Left lung (tissue), 4 donors: ENCODE measurements at regions not wholly inside any gene's neighbourhood (a gene's known extent, or its start where the extent isn't known, plus 50 kb on each side); places are given as distances from the start of the nearest gene placed in this dataset.
"Not testable (repeated sequence)": the region's sequence is repeated elsewhere in the genome, so short reads cannot be mapped to it uniquely, and the experiment has no call there.

Experiments used
- ATAC-seq: fragments of 200-7000 bp; cut with Tn5 transposase; one replicate; pipeline ENCODE4 v1.9.1; 2020; ENCODE audit warnings: moderate library complexity
- DNase-seq, 4 donors: peaks; one replicate each; pipeline ENCODE4 v3.0.0-alpha.2; 2013 to 2020
- H3K27ac ChIP-seq, 2 donors: fragments of 200-600 bp; sonication (generic) in 1 of 2; one replicate each; pipeline versions ENCODE4 v1.5.0 to v1.8.0; 2020 to 2021
- H3K27me3 ChIP-seq, 2 donors: fragments of 200-600 bp; sonication (generic) in 1 of 2; one replicate each; pipeline versions ENCODE4 v1.5.0 to v1.8.0; 2020 to 2021
- H3K36me3 ChIP-seq, 2 donors: fragments of 200-600 bp; sonication (generic) in 1 of 2; one replicate each; pipeline versions ENCODE4 v1.5.0 to v1.8.0; 2020 to 2021
- H3K4me1 ChIP-seq, 2 donors: fragments of 200-600 bp; one replicate each; pipeline ENCODE4 v1.8.0; 2021
- H3K4me3 ChIP-seq, 2 donors: fragments of 200-600 bp; sonication (generic) in 1 of 2; one replicate each; pipeline versions ENCODE4 v1.5.0 to v1.8.0; 2020 to 2021; ENCODE audit warnings: mild to moderate bottlenecking in 1 of 2
- H3K9me3 ChIP-seq, 2 donors: fragments of 200-600 bp; sonication (generic) in 1 of 2; one replicate each; pipeline versions ENCODE4 v1.5.0 to v1.8.0; 2020 to 2021
- intact Hi-C, 2 donors: fragments of 100-400 bp; cut with DNase I; formaldehyde crosslinking; loops; one replicate each; pipeline versions ENCODE4 v1.11.2 to v1.14.2; 2022
- TF ChIP-seq, protein P1 (sequence below), 2 donors: fragments of 200-600 bp; sonication (generic) in 1 of 2; IDR thresholded peaks; one replicate each; pipeline versions ENCODE4 v1.5.0 to v1.8.0; 2021; ENCODE audit warnings: antibody characterized with exemption in 2 of 2
- donor health status: DM: no; HTN: yes; CAD: no.
- donor health status: DM: no; HTN: no; CAD: no.

DNA sequence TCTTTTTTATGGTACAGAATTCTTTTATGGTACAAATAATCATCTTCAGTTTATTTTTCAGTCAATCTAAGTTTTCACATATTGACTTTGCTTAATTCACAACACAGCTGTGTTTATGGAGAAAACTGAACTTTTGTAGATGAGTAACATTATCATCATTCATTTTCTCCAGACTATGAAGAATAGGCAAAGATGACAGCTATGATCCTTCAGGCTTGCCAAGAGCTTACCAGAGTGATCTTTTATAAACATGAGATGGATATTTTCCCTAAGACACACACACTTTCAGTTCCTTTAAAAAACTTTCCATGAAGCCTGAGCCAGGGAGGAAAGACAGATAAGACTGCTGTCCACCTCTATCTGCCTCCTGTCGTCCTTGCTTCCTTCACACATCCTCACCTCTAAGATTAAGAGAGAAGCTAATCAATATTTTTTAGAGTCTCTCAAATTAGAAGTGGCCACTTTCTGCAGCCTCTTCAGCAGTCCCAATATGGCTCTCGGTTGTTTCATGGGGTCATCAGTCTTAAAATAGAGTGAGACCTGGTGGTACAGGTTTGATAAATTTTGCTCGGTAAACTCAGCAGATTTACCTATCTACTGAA, 108.1 kb upstream of the SLC27A6 start:
- no peak for ATAC-seq
- Histone ChIP-seq H3K4me1 (no peaks in the 10 kb centered on the region), H3K36me3 (no peaks in the 10 kb centered on the region), H3K27ac (no peak overlapping the region), H3K27me3 (no peaks in the 10 kb centered on the region), H3K9me3 (peaks cover 0 to 2% of the 10 kb centered on the region in 2 donors), H3K4me3 (no peak overlapping the region)
- TF ChIP-seq, protein P1, sequence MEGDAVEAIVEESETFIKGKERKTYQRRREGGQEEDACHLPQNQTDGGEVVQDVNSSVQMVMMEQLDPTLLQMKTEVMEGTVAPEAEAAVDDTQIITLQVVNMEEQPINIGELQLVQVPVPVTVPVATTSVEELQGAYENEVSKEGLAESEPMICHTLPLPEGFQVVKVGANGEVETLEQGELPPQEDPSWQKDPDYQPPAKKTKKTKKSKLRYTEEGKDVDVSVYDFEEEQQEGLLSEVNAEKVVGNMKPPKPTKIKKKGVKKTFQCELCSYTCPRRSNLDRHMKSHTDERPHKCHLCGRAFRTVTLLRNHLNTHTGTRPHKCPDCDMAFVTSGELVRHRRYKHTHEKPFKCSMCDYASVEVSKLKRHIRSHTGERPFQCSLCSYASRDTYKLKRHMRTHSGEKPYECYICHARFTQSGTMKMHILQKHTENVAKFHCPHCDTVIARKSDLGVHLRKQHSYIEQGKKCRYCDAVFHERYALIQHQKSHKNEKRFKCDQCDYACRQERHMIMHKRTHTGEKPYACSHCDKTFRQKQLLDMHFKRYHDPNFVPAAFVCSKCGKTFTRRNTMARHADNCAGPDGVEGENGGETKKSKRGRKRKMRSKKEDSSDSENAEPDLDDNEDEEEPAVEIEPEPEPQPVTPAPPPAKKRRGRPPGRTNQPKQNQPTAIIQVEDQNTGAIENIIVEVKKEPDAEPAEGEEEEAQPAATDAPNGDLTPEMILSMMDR (IDR thresholded peaks at IDR 0.05) = no peak
- DNase-seq = no peak
- intact Hi-C loops = no loop called here

DNA sequence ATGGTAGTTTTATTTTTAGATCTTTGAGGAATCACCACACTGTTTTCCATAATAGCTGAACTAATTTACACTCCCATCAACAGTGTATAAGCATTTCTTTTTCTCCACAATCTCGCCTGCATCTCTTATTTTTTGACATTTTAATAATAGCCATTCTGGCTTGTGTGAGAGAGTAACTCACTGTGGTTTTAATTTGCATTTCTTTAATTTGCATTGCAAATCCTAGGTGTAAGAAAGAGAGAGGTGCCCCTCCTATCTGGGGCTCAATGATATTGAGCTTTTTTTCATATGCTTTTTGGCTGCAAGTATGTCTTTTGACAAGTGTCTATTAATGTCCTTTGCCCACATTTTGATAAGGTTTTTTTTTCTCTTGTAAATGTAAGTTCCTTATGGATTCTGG, 106.3 kb upstream of the SLC27A6 start:
- Histone ChIP-seq H3K4me1 (no peaks in the 10 kb centered on the region), H3K27me3 (no peaks in the 10 kb centered on the region), H3K4me3 (no peak overlapping the region), H3K27ac (no peak overlapping the region), H3K9me3 (peaks cover 0 to 2% of the 10 kb centered on the region in 2 donors), H3K36me3 (no peaks in the 10 kb centered on the region)
- no peak for DNase-seq
- no peak for ATAC-seq
- TF ChIP-seq, protein P1 (IDR thresholded peaks at IDR 0.05) = no peak
- intact Hi-C loops = no loop called here

DNA sequence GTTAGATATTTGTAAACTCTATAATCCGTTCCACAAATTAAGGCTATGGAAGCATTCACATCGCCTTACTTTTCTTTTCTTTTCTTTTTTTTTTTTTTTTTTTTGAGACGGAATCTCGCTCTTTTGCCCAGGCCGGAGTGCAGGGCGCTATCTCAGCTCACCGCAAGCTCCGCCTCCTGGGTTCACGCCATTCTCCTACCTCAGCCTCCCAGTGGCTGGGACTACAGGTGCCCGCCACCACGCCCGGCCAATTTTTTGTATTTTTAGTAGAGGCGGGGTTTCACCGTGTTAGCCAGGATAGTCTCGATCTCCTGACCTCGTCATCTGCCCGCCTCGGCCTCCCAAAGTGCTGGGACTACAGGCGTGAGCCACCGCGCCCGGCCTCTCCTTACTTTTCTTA, 104.1 kb upstream of the SLC27A6 start:
- H3K36me3 ChIP-seq, H3K4me3 ChIP-seq, ATAC-seq, H3K4me1 ChIP-seq, H3K27ac ChIP-seq, DNase-seq, H3K27me3 ChIP-seq, intact Hi-C loops, H3K9me3 ChIP-seq: not testable (repeated sequence)

DNA sequence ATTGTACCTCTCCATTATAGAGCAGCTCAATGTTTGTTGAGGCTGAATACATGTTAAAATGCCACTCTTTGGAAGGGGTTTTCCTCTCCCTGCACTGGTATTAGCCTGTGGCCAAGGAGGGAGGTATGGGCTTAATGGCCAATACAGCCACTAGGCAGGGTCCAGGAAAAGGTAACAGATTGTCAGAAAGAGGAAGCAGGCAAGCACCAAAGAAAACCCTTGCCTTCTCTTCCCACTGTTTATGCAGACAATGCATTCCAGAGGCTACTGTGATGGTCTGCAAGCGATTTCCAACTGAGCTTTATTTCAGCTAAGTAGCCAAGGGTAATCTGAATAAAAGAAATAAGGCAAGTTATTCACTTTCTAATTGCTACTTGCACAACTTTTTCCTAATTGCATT, 95.3 kb upstream of the SLC27A6 start:
- no peak overlapping the region for H3K27ac ChIP-seq
- H3K27me3 ChIP-seq = no peaks in the 10 kb centered on the region
- intact Hi-C loops = no loop called here
- no peak overlapping the region for H3K4me3 ChIP-seq
- no peaks in the 10 kb centered on the region for H3K9me3 ChIP-seq
- peak in 1 of 4 donors; percentile 18 for DNase-seq
- H3K36me3 ChIP-seq = no peaks in the 10 kb centered on the region
- no peak for ATAC-seq
- no peaks in the 10 kb centered on the region for H3K4me1 ChIP-seq
- TF ChIP-seq, protein P1 (IDR thresholded peaks at IDR 0.05) = no peak

DNA sequence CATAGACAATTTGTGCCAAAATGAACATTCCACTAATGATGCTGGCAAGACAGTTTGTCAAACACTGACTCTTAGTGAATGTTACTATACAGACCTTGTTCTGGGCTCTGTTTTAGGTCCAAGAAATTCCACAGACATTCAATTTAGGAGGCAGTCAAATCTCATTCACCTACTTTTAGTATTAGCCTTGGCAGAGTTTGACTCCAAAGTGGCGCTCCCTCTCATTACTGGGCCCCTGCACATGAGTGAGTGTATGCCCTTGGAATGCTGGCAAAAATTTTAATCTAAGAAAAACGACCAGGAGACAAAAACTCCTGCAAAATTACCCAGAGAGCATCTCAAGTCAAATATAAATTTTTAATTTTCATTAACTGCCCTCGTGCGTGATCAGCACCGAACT, 94.9 kb upstream of the SLC27A6 start:
- H3K27ac ChIP-seq = no peak overlapping the region
- DNase-seq (no peak), ATAC-seq (no peak)
- H3K4me3 ChIP-seq = no peak overlapping the region
- H3K4me1 ChIP-seq = no peaks in the 10 kb centered on the region
- intact Hi-C loops = no loop called here
- H3K9me3 ChIP-seq = no peaks in the 10 kb centered on the region
- TF ChIP-seq, protein P1 (IDR thresholded peaks at IDR 0.05) = no peak
- H3K36me3 ChIP-seq = no peaks in the 10 kb centered on the region
- H3K27me3 ChIP-seq = no peaks in the 10 kb centered on the region

DNA sequence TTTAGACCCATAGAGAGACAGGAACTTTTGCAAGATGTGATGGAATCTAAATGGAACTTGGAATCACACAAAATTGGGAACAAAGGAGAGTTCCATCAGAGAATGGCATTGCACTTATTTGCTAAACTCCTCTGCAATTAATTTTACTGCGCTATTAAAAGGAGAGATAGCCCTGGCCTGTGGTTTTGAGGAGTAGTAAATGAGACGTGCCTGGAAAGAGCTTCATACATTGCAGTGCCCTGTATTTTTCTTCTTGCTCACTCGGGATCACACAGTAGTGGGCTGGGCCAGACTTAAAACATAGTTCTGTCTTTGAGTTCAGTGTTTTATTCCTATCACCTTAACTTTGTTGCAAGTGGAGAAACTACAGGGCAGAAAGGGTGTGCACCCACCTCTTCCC, 94.4 kb upstream of the SLC27A6 start:
- ATAC-seq = no peak

More for the DNA sequence above, 94.4 kb upstream of the SLC27A6 start:
- H3K4me1 ChIP-seq = no peaks in the 10 kb centered on the region
- DNase-seq = no peak
- intact Hi-C loops = no loop called here
- H3K27me3 ChIP-seq = no peaks in the 10 kb centered on the region
- no peaks in the 10 kb centered on the region for H3K9me3 ChIP-seq
- no peak overlapping the region for H3K27ac ChIP-seq
- TF ChIP-seq, protein P1 (IDR thresholded peaks at IDR 0.05) = no peak
- H3K36me3 ChIP-seq = no peaks in the 10 kb centered on the region
- H3K4me3 ChIP-seq = no peak overlapping the region
